Stimulated activated CD8-positive, alpha-beta memory T cell treated with anti-CD3 and anti-CD28 coated beads, Interleukin-7, amount 100 ng/mL, for 24 hours (primary cell): ENCODE measurements at regions not wholly inside any gene's neighbourhood (a gene's known extent, or its start where the extent isn't known, plus 50 kb on each side); places are given as distances from the start of the nearest gene placed in this dataset.
"Not testable (repeated sequence)": the region's sequence is repeated elsewhere in the genome, so short reads cannot be mapped to it uniquely, and the experiment has no call there.

Experiments used
- DNase-seq: peaks from one replicate; pipeline ENCODE4 v3.0.0-alpha.2; 2020; ENCODE audit warnings: low read depth

- DNase-seq = no peak
Measured at GRCh38 chr6:811831-812230, 118.9 kb upstream of the EXOC2 start.

GRCh38 chr6:811191-811590 lies 118.3 kb upstream of the EXOC2 start:
- DNase-seq = no peak

- DNase-seq = no peak
Measured at GRCh38 chr6:804771-805170, 111.8 kb upstream of the EXOC2 start.

- DNase-seq = no peak
Measured at GRCh38 chr6:804317-804716, 111.4 kb upstream of the EXOC2 start.

GRCh38 chr6:803191-803977 lies 110.4 kb upstream of the EXOC2 start:
- no peak for DNase-seq

GRCh38 chr6:802701-803100 lies 109.8 kb upstream of the EXOC2 start:
- no peak for DNase-seq

- DNase-seq = not testable (repeated sequence)
Measured at GRCh38 chr6:802223-802622, 109.3 kb upstream of the EXOC2 start.

GRCh38 chr6:799769-800168 lies 106.8 kb upstream of the EXOC2 start:
- DNase-seq = no peak

GRCh38 chr6:797479-798077 lies 104.6 kb upstream of the EXOC2 start:
- no peak for DNase-seq

- no peak for DNase-seq
Measured at GRCh38 chr6:795046-795685, 102.2 kb upstream of the EXOC2 start.

GRCh38 chr6:793261-793660 lies 100.3 kb upstream of the EXOC2 start:
- DNase-seq = no peak

- no peak for DNase-seq
Measured at GRCh38 chr6:792662-793061, 99.7 kb upstream of the EXOC2 start.

- no peak for DNase-seq
Measured at GRCh38 chr6:788058-788457, 95.1 kb upstream of the EXOC2 start.

- no peak for DNase-seq
Measured at GRCh38 chr6:786946-787763, 94.2 kb upstream of the EXOC2 start.

- DNase-seq = no peak
Measured at GRCh38 chr6:783966-784735, 91.2 kb upstream of the EXOC2 start.

GRCh38 chr6:782141-782540 lies 89.2 kb upstream of the EXOC2 start:
- no peak for DNase-seq

GRCh38 chr6:781350-781961 lies 88.5 kb upstream of the EXOC2 start:
- DNase-seq = no peak

GRCh38 chr6:780706-781105 lies 87.8 kb upstream of the EXOC2 start:
- no peak for DNase-seq

- DNase-seq = no peak
Measured at GRCh38 chr6:776951-777350, 84.0 kb upstream of the EXOC2 start.

GRCh38 chr6:776528-776931 lies 83.6 kb upstream of the EXOC2 start:
- no peak for DNase-seq

GRCh38 chr6:775863-776262 lies 82.9 kb upstream of the EXOC2 start:
- DNase-seq = no peak
